ENCODE measurements at regions not wholly inside any gene's neighbourhood (a gene's known extent, or its start where the extent isn't known, plus 50 kb on each side); places are given as distances from the start of the nearest gene placed in this dataset.
"Not testable (repeated sequence)": the region's sequence is repeated elsewhere in the genome, so short reads cannot be mapped to it uniquely, and the experiment has no call there.

DNA sequence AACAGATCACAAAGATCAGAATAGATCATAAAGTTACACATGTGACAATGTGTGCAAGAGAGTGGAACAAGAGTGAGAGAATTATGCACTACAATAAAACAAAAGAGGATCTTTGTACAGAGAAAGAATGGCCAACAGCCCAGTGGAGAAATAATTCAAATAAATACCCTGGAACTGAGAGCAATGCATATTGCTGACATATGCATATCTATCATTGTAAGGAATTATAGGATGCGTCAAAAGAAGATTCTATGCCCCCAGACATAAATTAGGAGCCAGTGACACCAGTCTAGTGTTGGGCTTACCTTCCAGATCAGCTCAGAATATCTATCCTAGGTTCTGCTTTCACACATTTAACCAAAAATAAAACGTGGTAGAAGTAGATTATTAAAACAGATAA lies 320.1 kb upstream of the VCX start:
- DNase-seq (ENCODE audit: low read depth, low spot score) = no peak

DNA sequence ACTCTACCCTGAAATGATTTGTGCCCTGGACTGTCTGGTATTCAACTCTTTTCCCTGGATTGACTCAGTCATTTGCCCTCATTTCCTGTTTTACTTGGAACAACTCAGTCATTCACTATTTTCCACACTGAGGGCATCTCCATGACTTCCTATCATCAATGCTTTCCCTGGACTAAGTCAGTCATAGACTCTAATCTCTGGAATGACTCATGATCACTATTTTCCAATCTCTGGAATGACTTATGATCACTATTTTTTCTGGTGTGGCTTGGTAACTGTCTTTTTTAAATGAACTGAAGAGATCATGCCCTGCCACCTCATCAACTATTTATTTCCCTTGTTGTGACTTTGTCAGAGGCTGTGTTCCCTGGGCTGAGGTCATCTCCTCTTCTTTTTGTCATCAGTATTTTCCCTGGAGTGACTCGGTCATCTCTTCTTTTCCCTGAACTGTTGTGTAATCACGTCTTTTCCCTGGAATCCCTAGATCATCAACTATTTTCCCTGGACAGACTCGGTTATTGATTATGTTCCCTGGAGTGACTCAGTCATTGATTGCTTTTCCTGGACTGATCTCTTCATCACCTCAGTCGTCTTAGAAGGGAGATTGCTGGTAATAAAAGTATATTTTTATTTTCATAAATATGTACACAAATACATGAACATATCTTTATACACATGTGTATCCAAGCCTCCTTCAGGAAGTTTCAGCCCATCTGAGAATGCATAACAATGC lies 327.1 kb upstream of the VCX start:
- no peak for DNase-seq (ENCODE audit: low read depth, low spot score)

DNA sequence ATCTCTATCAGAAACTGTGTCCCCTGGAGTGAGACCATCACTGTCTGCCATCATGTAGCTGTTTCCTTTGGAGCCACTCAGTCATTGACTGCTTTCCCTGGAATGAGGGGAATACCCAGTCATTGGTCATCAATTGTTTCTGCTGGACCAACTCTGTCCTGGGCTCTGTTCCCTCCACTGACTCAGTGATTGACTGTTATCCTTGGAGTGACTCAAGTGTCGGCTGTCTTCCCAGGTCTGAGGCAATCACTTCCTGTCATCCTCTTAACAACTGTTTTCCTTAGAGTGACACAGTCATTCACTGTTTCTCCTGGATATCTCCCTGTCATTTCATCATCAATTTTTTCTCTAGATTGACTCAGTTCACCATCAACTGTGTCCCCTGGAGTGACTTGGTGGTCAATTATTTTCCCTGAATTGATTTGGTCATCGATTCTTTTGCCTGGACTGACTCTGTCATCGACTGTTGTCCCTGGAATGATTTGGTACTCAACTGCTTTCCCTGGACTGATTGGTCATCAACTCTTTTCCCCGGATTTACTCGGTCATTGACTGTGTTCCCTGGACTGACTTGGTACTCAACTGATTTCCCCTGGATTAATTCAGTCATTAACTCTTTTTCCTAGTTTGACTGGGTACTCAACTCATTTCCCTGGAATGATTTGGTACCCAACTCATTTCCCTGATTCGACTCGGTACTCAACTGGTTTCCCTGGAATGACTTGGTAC lies 327.9 kb upstream of the VCX start:
- no peak for DNase-seq (ENCODE audit: low read depth, low spot score)

GRCh38 chrX:7512845-7513244 lies 330.1 kb upstream of the VCX start:
- DNase-seq (ENCODE audit: low read depth, low spot score) = no peak

GRCh38 chrX:7503251-7503650 lies 339.7 kb upstream of the VCX start:
- DNase-seq (ENCODE audit: low read depth, low spot score) = no peak

DNA sequence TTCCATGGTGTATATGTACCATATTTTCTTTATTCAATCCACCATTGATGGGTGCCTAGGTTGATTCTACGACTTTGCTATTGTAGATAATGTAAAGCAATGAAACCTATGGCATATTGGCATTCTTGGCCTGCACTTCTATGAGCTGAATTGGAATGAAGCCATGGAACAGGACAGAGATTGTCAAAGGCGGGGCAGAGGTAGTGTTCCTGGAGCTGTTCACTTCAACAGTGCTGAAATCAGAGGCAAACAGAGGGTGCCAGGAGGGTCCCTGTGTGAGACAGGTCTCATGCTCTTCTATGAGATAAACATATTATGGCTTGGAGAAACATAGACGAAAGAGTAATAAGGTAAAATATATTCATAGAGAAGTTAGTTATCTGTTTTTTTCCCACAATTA lies 342.6 kb upstream of the VCX start:
- DNase-seq (ENCODE audit: low read depth, low spot score) = no peak

- no peak for DNase-seq (ENCODE audit: low read depth, low spot score)
Measured at GRCh38 chrX:7486505-7486904, 338.6 kb upstream of the PUDP start.

DNA sequence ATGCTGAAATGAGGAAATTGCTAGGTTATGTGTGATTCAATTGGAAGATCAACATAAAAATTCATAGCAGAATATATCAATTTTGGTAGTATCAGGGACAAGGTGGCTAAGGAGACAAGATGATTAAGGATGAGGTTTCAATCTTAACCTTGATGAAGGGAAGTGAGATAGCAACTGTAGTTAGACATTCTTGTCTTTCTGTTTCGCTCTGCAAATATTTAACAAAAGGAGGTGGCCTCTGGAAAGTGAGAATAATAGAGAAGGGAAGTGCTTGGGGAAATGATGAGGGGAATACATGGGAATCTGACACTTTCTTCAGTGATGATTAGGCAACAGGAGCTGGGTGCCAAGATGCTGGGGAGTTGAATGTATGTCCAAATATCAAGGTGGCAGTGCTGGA lies 337.1 kb upstream of the PUDP start:
- DNase-seq (ENCODE audit: low read depth, low spot score) = no peak

DNA sequence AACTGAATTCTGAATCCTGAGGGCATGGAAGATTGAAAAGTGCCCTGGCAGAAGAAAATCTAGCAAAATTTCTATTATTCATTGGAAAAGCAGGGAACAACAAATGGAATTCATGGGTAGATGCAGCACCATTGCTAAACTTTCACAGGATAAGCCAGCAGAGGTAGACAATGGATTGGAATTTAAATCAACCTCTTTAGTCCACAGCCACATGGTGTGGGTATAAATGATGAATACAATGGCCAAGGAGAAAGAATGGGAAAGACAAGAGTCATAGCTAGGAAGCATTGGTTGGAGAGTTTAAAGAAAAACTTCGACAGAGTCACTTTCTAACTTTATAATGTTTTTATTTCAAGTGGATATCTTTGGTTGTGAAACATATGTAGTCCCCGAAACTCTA lies 332.8 kb upstream of the PUDP start:
- no peak for DNase-seq (ENCODE audit: low read depth, low spot score)

- DNase-seq (ENCODE audit: low read depth, low spot score) = no peak
Measured at GRCh38 chrX:7462110-7462509, 314.2 kb upstream of the PUDP start.

- DNase-seq (ENCODE audit: low read depth, low spot score) = not testable (repeated sequence)
Measured at GRCh38 chrX:7461051-7461450, 313.1 kb upstream of the PUDP start.

DNA sequence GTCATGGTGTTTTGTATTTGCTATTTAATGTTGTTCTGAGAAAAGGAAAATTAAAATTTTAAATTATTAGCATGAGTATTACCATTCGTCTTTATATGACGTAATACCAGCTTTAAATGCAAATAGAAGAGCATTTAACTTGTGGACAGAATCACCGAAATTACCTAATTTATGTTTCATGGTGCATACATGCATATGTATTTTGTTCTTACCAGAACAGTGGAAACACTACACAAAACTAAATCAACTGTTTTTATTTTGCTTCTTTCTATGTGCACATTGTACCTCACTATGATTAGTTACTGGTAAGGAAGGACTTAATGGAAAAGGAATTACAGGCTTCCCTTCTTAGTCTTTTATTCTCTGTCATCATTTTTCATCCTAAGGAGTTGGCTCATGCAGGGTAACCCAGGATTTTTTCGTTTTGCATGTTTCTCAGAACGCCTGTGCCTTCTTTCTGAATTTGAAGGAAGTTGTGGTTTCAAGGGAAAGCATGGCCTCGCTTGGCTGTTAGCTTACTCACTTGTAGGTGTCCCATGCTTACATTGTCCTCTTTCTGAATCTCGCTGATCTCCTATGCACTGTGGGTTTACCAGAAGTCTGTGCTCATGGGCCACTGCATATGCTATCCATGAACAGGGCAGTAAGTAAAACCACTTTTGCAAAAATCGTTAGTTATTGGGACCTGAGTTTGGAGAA lies 300.0 kb upstream of the PUDP start:
- DNase-seq (ENCODE audit: low read depth, low spot score) = no peak

- DNase-seq (ENCODE audit: low read depth, low spot score) = no peak
Measured at GRCh38 chrX:7446815-7447214, 298.9 kb upstream of the PUDP start.

DNA sequence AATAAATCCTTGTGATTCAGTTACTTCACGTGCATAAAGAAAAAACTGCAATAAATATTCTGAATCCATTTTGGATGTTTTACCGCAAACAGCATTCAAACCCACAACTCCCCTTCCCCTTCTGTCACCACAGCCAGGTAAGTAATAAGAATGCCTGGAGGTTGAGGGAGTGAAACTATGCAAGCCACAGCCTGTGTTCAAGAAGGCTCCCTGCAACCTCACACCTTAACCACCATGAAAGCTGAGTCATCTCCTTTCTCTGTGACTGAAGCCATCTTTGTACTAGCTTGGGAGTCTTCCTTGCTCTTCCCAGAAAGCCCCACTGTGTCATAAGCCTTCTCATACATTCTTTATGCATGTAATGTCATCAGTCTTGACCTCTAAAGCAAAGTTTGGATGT lies 297.0 kb upstream of the PUDP start:
- no peak for DNase-seq (ENCODE audit: low read depth, low spot score)

DNA sequence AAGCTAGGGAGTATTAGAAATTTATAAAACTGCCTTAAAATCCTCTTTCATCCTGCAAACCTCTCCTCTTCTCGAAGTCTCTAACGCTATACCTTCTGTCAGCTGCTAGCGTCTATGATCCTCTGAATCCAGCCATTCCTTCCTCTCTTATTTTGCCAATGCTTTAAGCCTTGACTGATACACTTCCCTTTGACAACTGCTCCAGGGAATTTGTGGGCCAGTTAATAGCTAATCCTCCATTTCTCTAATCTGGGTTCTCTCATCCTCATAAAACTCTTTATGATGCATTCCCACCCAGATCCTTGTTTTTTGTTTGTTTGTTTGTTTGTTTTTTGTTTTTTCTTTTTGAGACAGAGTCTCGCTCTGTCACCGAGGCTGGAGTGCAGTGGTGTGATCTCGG lies 293.6 kb upstream of the PUDP start:
- no peak for DNase-seq (ENCODE audit: low read depth, low spot score)

DNA sequence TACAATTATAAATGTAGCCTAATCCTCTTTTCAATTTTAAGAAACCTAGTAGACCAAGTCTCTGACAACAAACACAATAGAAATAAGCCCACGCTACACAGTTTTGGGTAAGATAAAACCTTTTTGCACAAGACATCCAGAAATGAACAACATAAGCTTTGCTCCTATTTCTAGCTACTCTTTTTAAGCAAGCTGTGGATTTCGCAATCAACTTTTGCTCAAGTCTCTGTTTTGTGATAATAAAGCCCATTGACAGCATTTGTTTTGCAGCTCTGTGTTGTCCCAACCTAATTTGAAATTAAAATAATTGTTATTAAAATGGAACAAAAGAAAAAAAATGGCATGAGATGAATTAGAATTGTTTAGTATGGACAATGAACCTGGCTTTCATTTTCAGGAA lies 287.9 kb upstream of the PUDP start:
- no peak for DNase-seq (ENCODE audit: low read depth, low spot score)

DNA sequence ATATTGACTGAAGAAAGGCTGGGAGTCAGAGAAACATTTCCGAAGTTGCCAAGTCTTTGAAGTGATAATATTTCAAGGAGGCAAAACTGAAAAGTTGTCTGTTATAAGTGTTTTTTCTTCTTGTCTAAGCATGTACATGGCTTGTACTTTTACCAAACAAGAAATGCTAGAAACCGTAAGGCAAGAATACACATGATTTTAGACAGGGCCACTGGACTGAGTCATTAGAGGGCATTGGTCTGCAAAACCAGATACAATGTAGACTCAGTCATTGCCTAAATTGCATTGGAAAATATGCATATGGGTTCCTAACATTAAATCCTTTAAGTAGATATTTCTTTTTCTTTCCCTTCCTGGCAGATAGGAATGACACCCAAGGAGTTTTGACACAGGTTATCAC lies 284.9 kb upstream of the PUDP start:
- no peak for DNase-seq (ENCODE audit: low read depth, low spot score)

GRCh38 chrX:7420717-7421116 lies 272.8 kb upstream of the PUDP start:
- no peak for DNase-seq (ENCODE audit: low read depth, low spot score)

DNA sequence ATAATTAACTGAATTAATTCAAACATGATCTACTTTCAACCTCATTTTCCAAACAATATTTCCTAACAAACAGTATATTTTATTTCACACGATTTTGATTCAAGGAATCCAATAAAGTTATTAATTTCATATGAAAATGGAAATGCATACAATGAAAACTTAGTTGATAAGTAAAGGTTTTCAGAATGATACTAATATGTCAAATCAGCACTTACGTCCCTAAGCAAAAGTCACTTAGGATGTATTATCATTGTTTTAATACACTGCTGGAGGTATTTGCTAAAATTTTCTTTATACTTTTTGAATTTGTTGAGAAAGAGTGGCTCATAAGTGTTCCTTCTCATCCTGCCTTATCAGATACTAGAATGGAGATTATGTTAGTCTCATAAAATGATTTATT lies 266.8 kb upstream of the PUDP start:
- no peak for DNase-seq (ENCODE audit: low read depth, low spot score)

DNA sequence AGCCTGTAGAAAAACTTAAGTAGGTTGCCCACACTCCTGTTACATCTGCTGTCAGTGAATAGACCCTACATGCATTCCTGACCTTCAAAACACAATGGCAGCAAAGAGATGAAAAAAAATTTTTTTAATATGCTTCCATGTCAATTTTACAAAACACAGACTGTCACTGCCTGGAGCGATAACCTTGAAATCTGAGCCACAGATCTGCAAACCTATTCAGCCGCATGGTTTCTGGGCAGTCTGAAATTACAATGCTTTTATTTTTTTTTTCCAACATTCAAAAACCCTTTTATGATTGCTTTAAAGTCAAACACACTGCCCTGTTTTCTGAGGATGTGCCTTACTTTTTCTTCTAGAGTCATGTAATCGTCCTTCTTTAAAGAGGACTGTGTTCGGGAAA lies 264.9 kb upstream of the PUDP start:
- DNase-seq (ENCODE audit: low read depth, low spot score) = no peak

- no peak for DNase-seq (ENCODE audit: low read depth, low spot score)
Measured at GRCh38 chrX:7409866-7410265, 261.9 kb upstream of the PUDP start.

DNA sequence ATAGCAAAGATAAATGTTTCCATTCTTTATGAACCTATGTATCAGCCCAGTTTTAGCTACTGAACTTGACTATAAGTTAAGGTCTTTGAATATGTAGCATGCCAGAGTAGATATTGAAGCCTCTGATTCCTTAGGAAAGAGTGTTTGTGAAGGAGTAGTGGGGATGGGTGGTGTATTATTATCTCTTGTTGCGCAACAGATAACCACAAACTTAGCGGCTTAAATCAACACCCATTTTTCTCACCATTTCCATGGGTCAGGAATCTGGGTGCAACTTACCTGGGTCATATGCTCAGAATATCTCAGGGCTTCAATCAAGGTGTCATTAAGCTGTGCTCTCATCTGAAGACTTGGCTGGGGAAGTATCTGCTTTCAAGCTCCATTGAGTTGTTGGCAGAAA lies 251.4 kb upstream of the PUDP start:
- no peak for DNase-seq (ENCODE audit: low read depth, low spot score)

DNA sequence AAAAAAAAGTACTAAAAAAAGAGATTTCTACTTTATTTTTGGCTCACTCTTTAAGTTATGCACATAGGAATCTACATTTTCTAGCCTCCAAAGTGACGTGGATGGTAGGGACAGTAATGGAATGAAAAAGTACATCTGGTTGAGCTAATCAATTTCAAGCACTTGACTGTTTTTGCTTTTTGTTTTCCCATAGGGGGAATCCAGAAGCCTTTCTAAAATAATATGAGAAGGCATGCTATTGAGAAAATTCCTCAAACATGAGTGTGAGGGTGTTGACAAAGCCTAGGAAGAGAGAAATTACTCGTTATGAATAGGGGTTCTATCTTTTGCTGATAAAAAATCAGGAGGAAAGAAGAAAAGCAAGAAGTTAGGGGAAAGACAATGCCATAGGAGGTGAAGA lies 242.5 kb upstream of the PUDP start:
- DNase-seq (ENCODE audit: low read depth, low spot score) = no peak

All from brain pericyte (primary cell).